ENCODE measurements at regions not wholly inside any gene's neighbourhood (a gene's known extent, or its start where the extent isn't known, plus 50 kb on each side); places are given as distances from the start of the nearest gene placed in this dataset.
"Not testable (repeated sequence)": the region's sequence is repeated elsewhere in the genome, so short reads cannot be mapped to it uniquely, and the experiment has no call there.

DNA sequence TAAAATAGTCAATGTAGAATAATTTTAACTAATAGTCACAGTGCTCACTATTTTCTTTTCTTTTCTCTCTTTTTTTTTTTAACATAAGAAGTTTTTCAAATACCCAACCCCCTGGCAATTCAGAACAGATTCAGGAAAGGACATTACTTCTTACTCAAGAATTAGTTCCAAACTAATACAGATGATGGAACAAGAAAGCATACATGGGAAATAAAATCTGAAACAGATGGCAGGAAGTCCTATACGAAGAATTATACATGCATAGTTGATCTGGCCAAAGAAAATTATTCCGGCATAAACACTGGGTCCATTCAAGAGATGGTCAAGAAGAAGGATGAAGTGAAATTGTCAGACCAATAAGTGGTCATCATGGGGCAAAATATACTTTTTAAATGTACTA, 614.4 kb upstream of the INTU start:
- H3K4me3 ChIP-seq (ENCODE audit: low read depth, low read length): no peak overlapping the region
- TF ChIP-seq, protein P1, sequence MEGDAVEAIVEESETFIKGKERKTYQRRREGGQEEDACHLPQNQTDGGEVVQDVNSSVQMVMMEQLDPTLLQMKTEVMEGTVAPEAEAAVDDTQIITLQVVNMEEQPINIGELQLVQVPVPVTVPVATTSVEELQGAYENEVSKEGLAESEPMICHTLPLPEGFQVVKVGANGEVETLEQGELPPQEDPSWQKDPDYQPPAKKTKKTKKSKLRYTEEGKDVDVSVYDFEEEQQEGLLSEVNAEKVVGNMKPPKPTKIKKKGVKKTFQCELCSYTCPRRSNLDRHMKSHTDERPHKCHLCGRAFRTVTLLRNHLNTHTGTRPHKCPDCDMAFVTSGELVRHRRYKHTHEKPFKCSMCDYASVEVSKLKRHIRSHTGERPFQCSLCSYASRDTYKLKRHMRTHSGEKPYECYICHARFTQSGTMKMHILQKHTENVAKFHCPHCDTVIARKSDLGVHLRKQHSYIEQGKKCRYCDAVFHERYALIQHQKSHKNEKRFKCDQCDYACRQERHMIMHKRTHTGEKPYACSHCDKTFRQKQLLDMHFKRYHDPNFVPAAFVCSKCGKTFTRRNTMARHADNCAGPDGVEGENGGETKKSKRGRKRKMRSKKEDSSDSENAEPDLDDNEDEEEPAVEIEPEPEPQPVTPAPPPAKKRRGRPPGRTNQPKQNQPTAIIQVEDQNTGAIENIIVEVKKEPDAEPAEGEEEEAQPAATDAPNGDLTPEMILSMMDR (IDR thresholded peaks at IDR 0.05; ENCODE audit: insufficient read depth, low read depth, low read length, missing control alignments): no peak
- DNase-seq (ENCODE audit: low read depth): no peak

DNA sequence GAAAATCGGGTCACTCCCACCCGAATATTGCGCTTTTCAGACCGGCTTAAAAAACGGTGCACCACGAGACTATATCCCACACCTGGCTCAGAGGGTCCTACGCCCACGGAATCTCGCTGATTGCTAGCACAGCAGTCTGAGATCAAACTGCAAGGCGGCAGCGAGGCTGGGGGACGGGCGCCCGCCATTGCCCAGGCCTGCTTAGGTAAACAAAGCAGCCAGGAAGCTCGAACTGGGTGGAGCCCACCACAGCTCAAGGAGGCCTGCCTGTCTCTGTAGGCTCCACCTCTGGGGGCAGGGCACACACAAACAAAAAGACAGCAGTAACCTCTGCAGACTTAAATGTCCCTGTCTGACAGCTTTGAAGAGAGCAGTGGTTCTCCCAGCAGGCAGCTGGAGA, 611.9 kb upstream of the INTU start:
- not testable (repeated sequence) for DNase-seq (ENCODE audit: low read depth); H3K4me3 ChIP-seq (ENCODE audit: low read depth, low read length)

DNA sequence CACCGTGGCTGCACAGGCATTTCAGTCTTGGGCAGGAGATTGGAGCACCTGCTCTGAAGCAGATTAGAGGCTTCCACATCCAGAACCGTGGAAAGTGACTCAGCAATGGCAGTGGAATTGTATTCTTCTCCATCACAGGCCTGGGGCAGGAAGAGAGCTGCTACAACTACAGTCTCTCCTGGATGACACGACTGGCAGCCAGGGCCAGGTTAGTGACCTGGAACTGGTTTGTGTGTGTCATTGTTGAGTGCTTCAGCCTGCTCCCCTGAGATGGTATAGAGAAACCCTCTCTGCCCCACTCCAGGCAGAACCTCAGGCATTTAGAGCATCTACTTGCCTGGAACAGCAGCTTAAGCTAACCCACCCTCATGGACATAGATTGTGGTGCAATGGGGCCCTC, 596.5 kb upstream of the INTU start:
- TF ChIP-seq, protein P1 (IDR thresholded peaks at IDR 0.05; ENCODE audit: insufficient read depth, low read depth, low read length, missing control alignments): no peak
- no peak for DNase-seq (ENCODE audit: low read depth)
- no peak overlapping the region for H3K4me3 ChIP-seq (ENCODE audit: low read depth, low read length)

DNA sequence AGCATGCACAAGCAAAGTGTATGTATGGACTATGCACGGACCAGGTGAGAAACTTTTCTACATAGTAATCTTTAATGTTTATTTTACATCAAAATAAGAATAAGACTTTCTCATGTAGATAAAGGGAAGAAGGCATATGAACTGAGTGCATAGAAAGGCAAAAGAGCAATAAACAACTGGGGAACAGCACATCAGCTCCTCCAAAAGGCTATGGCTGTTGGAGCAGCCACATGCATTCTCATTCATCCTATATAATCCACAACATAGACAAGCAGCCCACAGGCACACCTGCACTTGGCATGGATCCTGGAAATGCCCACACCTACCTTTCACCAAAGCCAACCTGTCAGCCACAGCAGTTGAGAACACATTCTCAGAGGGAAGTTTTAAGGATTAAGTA, 586.9 kb upstream of the INTU start:
- no peak overlapping the region for H3K4me3 ChIP-seq (ENCODE audit: low read depth, low read length)
- TF ChIP-seq, protein P1 (IDR thresholded peaks at IDR 0.05; ENCODE audit: insufficient read depth, low read depth, low read length, missing control alignments): no peak
- no peak for DNase-seq (ENCODE audit: low read depth)

DNA sequence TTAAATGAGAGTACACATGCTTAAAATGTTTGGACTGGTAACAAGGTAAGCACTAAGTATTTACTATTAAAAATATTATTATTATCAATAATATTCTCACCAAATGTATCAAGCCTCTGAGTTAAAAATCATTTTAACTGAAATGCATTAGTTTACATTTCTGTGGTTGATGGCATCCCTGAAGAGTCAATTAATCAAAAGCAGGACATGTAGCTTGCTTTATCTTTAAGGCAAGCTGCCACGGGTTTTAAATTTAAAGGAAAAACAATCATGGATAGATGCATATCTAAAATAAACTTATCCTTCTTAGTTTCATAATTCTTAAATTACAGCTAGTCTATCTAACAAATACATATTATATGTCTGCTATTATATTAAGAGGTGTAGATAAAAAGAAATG, 584.8 kb upstream of the INTU start:
- H3K4me3 ChIP-seq (ENCODE audit: low read depth, low read length): no peak overlapping the region
- TF ChIP-seq, protein P1 (IDR thresholded peaks at IDR 0.05; ENCODE audit: insufficient read depth, low read depth, low read length, missing control alignments): no peak
- DNase-seq (ENCODE audit: low read depth): no peak

DNA sequence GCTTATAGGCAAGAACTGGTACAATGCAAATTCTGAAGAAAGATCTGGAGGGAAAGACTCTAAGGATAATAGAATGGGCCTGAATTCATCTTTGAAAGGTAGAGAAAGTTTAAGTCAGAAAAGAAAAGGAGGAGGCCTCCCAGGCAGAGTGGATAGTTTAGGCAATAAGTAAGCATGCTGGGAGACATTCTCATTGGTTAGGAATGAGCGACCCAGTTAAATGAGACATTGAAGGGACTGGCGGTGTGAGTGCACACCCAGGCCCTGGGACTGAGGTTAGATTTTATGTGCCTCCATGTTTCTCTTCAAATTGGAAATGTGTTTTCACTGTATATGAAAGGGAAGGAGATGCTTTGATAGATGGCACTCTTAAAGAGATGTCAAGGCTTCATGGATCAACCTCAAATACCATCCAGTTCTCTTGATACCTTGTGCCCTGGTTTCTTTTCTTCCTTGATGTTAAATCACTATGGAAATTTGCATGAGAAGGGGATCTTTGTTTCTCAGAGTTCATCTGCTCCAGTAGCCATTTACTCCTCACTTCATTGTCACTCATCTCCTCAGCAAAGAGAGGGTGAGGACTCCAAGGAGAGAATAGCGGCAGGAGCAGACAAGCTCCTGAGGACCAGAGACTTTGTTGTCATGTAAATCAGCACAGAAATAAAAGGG, 584.2 kb upstream of the INTU start:
- H3K4me3 ChIP-seq (ENCODE audit: low read depth, low read length): no peak overlapping the region
- DNase-seq (ENCODE audit: low read depth): no peak
- TF ChIP-seq, protein P1 (IDR thresholded peaks at IDR 0.05; ENCODE audit: insufficient read depth, low read depth, low read length, missing control alignments): no peak

DNA sequence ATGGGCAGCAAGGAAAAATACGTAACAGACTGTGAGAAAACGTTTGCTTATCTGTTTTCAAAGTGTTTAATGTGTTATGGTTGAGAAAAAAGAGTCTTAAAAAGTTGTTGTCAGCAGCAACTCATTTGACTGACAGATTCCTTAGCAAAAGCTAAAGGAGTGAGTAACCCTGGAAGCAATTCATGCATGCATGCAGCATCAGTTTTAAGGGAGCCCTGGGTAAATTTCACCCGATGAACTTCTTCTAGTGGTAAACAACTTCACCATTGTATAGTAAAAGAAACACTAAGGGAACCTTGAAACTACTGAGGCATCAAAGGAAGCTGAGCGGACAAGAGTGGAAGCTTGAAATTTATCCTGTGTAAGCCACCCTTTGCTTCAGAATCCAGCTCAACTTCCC, 583.2 kb upstream of the INTU start:
- TF ChIP-seq, protein P1 (IDR thresholded peaks at IDR 0.05; ENCODE audit: insufficient read depth, low read depth, low read length, missing control alignments): no peak
- no peak overlapping the region for H3K4me3 ChIP-seq (ENCODE audit: low read depth, low read length)
- DNase-seq (ENCODE audit: low read depth): no peak

All from GM12865 (cell line).